ENCODE measurements at regions not wholly inside any gene's neighbourhood (a gene's known extent, or its start where the extent isn't known, plus 50 kb on each side); places are given as distances from the start of the nearest gene placed in this dataset.

DNA sequence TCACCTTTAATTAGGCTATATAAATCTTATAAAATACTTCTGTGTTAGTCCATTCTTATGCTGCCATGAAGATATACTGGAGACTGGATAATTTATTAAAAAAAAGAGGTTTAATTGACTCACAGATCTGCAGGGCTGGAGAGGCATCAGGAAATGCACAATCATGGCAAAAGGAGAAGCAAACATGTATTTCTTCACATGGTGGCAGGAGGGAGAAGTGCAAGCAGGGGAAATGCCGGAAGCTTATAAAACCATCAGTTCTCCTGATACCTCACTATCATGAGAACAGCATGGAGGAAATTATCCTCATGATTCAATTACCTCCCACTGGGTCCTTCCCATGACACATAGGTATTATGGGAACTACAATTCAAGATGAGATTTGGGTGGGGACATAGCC, 504.4 kb downstream of the RIT2 start:
- H3K27ac ChIP-seq (ENCODE audit: low read depth in 2 of 2, low read length in 1 of 2) = no peak overlapping the region
- no peak overlapping the region for H2AFZ ChIP-seq (ENCODE audit: low read depth)
- H3K9me3 ChIP-seq = no peaks in the 10 kb centered on the region
- no peak overlapping the region for H3K4me2 ChIP-seq
- H3K9ac ChIP-seq = no peak overlapping the region
- no peak for DNase-seq
- ChIA-PET POLR2A (no interaction called here), CTCF (no interaction called here)
- no peak for TF ChIP-seq YY1 (IDR thresholded peaks at IDR 0.05; ENCODE audit: low read depth)
- TF ChIP-seq FOXJ3 (CRISPR knock-in tag; IDR thresholded peaks at IDR 0.05) = no peak
- no peak for TF ChIP-seq GATA2 (CRISPR knock-in tag; IDR thresholded peaks at IDR 0.05)
- no peak for TF ChIP-seq POLR2AphosphoS5 (IDR thresholded peaks at IDR 0.05; ENCODE audit: low read depth, low read length)
- H3K36me3 ChIP-seq (replicated peaks in 1 of 2; ENCODE audit: control insufficient read depth in 1 of 2, insufficient read depth in 2 of 2, low read length in 1 of 2) = no peaks in the 10 kb centered on the region
- no peaks in the 10 kb centered on the region for H3K27me3 ChIP-seq (ENCODE audit: insufficient read depth)
- H3K9me2 ChIP-seq = no peaks in the 10 kb centered on the region
- no peaks in the 10 kb centered on the region for H4K20me1 ChIP-seq (ENCODE audit: insufficient read depth)
- WGBS (ENCODE audit: low lambda C conversion rate) = 82% methylated on average over 1 of the region's 1 CpG
- no peaks in the 10 kb centered on the region for H3K79me2 ChIP-seq (ENCODE audit: insufficient read depth)
- no peak overlapping the region for H3K4me3 ChIP-seq (ENCODE audit: low read depth in 2 of 2, low read length in 1 of 2)
- peaks cover 0 to 7% of the 10 kb centered on the region in 2 experiments; a peak in 2 of 4 replicates for H3K4me1 ChIP-seq (ENCODE audit: control insufficient read depth in 1 of 2, insufficient read depth in 2 of 2, low read depth in 1 of 2, low read length in 1 of 2)
- H3F3A ChIP-seq (replicated peaks; ENCODE audit: insufficient read depth) = no peaks in the 10 kb centered on the region

DNA sequence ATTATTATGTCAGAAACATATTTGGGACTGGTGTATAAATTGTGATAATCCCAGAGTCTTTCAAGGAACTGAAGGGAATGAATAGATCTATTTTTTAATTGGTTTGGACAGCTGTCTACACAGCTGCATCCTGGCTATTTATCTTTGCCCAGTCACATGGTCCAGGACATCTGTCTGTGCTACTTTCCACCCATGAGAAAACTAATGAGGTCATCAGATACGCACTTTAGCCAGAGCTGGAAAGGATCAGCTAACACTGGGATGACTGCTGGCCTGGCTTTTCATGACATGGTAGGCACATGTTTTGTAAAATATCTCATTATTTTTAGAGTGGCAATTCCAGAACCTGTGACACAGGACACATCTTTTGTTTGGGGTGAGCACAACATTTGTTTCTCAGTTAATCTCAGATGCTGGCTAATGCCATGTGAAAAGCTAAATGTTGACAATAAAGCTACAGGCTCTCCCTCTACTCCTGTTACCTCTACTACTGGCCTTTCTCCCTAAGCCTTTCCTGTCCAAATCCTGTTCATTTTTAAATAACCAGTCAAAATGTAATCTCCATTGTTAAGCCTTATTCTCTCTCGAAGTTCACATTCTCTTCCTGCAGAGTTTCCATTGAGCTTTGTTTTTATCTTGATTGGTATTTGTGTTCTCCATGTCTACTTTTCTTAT, 500.7 kb downstream of the RIT2 start:
- Histone ChIP-seq H2AFZ (ENCODE audit: low read depth) (no peak overlapping the region), H3K4me3 (ENCODE audit: low read depth in 2 of 2, low read length in 1 of 2) (no peak overlapping the region), H3K4me1 (ENCODE audit: control insufficient read depth in 1 of 2, insufficient read depth in 2 of 2, low read depth in 1 of 2, low read length in 1 of 2) (peaks cover 0 to 7% of the 10 kb centered on the region in 2 experiments; a peak in 2 of 4 replicates), H3K27ac (ENCODE audit: low read depth in 2 of 2, low read length in 1 of 2) (peak overlapping the region in 1 of 2 experiments; percentile 96; a peak in 3 of 4 replicates), H3F3A (replicated peaks; ENCODE audit: insufficient read depth) (no peaks in the 10 kb centered on the region), H3K27me3 (ENCODE audit: insufficient read depth) (no peaks in the 10 kb centered on the region), H3K9ac (no peak overlapping the region), H3K36me3 (replicated peaks in 1 of 2; ENCODE audit: control insufficient read depth in 1 of 2, insufficient read depth in 2 of 2, low read length in 1 of 2) (no peaks in the 10 kb centered on the region), H3K79me2 (ENCODE audit: insufficient read depth) (no peaks in the 10 kb centered on the region), H4K20me1 (ENCODE audit: insufficient read depth) (no peaks in the 10 kb centered on the region), H3K4me2 (no peak overlapping the region), H3K9me3 (no peaks in the 10 kb centered on the region), H3K9me2 (no peaks in the 10 kb centered on the region)
- ChIA-PET CTCF (interaction anchor here (1.0 kb wide), 1 partner anchor 657 kb away, joined by 4 read pairs; no protein-coding TSS in a partner anchor), POLR2A (interaction anchor here (1.1 to 1.3 kb wide), 2 partner anchors 81 to 663 kb away, joined by 3 to 5 read pairs; partner anchors contain the start of gene SYT4)
- DNase-seq = peak; percentile 69
- WGBS (ENCODE audit: low lambda C conversion rate) = 9% methylated on average over 2 of the region's 2 CpGs
- TF ChIP-seq GABPA (IDR thresholded peaks at IDR 0.05; ENCODE audit: low read depth) (no peak), FOXJ3 (CRISPR knock-in tag; IDR thresholded peaks at IDR 0.05) (peak; percentile 95), NFIC (IDR thresholded peaks at IDR 0.05; ENCODE audit: borderline replicate concordance) (no peak), FOXM1 (IDR thresholded peaks at IDR 0.05; ENCODE audit: low read depth) (no peak), SMC3 (IDR thresholded peaks at IDR 0.05; ENCODE audit: low read depth, low read length) (no peak), YY1 (IDR thresholded peaks at IDR 0.05; ENCODE audit: low read depth) (no peak), EP300 (IDR thresholded peaks at IDR 0.05; ENCODE audit: borderline replicate concordance in 1 of 2, low read depth in 1 of 2, low read length in 1 of 2) (peak in 1 of 2 experiments; percentile 100; a peak in 2 of 4 replicates), TEAD4 (IDR thresholded peaks at IDR 0.05; ENCODE audit: borderline replicate concordance, insufficient read depth) (peak; percentile 29; the same call in 1 of the 2 replicates), EZH2phosphoT487 (IDR thresholded peaks at IDR 0.05; ENCODE audit: borderline replicate concordance, low read depth) (no peak), RFX5 (IDR thresholded peaks at IDR 0.05; ENCODE audit: low read length) (no peak), RXRA (IDR thresholded peaks at IDR 0.05; ENCODE audit: borderline replicate concordance, low read depth) (no peak), NRF1 (IDR thresholded peaks at IDR 0.05; ENCODE audit: low read depth, low read length) (no peak), MEF2A (IDR thresholded peaks at IDR 0.05; ENCODE audit: borderline replicate concordance, low read depth) (no peak), MXI1 (IDR thresholded peaks at IDR 0.05; ENCODE audit: low read depth, low read length) (peak; percentile 86; the same call in 1 of the 2 replicates), GATA2 (CRISPR knock-in tag; IDR thresholded peaks at IDR 0.05) (peak; percentile 97)
- TF ChIP-seq, protein P1, sequence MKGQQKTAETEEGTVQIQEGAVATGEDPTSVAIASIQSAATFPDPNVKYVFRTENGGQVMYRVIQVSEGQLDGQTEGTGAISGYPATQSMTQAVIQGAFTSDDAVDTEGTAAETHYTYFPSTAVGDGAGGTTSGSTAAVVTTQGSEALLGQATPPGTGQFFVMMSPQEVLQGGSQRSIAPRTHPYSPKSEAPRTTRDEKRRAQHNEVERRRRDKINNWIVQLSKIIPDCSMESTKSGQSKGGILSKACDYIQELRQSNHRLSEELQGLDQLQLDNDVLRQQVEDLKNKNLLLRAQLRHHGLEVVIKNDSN (IDR thresholded peaks at IDR 0.05; ENCODE audit: borderline replicate concordance, low read depth) = peak; percentile 43; the same call in 1 of the 2 replicates
- TF ChIP-seq, protein P2, sequence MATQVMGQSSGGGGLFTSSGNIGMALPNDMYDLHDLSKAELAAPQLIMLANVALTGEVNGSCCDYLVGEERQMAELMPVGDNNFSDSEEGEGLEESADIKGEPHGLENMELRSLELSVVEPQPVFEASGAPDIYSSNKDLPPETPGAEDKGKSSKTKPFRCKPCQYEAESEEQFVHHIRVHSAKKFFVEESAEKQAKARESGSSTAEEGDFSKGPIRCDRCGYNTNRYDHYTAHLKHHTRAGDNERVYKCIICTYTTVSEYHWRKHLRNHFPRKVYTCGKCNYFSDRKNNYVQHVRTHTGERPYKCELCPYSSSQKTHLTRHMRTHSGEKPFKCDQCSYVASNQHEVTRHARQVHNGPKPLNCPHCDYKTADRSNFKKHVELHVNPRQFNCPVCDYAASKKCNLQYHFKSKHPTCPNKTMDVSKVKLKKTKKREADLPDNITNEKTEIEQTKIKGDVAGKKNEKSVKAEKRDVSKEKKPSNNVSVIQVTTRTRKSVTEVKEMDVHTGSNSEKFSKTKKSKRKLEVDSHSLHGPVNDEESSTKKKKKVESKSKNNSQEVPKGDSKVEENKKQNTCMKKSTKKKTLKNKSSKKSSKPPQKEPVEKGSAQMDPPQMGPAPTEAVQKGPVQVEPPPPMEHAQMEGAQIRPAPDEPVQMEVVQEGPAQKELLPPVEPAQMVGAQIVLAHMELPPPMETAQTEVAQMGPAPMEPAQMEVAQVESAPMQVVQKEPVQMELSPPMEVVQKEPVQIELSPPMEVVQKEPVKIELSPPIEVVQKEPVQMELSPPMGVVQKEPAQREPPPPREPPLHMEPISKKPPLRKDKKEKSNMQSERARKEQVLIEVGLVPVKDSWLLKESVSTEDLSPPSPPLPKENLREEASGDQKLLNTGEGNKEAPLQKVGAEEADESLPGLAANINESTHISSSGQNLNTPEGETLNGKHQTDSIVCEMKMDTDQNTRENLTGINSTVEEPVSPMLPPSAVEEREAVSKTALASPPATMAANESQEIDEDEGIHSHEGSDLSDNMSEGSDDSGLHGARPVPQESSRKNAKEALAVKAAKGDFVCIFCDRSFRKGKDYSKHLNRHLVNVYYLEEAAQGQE (IDR thresholded peaks at IDR 0.05; ENCODE audit: low read depth, low read length) = no peak
- TF ChIP-seq, protein P3, sequence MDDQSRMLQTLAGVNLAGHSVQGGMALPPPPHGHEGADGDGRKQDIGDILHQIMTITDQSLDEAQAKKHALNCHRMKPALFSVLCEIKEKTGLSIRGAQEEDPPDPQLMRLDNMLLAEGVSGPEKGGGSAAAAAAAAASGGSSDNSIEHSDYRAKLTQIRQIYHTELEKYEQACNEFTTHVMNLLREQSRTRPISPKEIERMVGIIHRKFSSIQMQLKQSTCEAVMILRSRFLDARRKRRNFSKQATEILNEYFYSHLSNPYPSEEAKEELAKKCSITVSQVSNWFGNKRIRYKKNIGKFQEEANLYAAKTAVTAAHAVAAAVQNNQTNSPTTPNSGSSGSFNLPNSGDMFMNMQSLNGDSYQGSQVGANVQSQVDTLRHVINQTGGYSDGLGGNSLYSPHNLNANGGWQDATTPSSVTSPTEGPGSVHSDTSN (IDR thresholded peaks at IDR 0.05) = peak; percentile 57
- TF ChIP-seq, protein P4, sequence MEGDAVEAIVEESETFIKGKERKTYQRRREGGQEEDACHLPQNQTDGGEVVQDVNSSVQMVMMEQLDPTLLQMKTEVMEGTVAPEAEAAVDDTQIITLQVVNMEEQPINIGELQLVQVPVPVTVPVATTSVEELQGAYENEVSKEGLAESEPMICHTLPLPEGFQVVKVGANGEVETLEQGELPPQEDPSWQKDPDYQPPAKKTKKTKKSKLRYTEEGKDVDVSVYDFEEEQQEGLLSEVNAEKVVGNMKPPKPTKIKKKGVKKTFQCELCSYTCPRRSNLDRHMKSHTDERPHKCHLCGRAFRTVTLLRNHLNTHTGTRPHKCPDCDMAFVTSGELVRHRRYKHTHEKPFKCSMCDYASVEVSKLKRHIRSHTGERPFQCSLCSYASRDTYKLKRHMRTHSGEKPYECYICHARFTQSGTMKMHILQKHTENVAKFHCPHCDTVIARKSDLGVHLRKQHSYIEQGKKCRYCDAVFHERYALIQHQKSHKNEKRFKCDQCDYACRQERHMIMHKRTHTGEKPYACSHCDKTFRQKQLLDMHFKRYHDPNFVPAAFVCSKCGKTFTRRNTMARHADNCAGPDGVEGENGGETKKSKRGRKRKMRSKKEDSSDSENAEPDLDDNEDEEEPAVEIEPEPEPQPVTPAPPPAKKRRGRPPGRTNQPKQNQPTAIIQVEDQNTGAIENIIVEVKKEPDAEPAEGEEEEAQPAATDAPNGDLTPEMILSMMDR (IDR thresholded peaks at IDR 0.05) = no peak
